ENCODE measurements at regions not wholly inside any gene's neighbourhood (a gene's known extent, or its start where the extent isn't known, plus 50 kb on each side); places are given as distances from the start of the nearest gene placed in this dataset.
"Not testable (repeated sequence)": the region's sequence is repeated elsewhere in the genome, so short reads cannot be mapped to it uniquely, and the experiment has no call there.

- no peaks in the 10 kb centered on the region for H3K9me3 ChIP-seq (ENCODE audit: insufficient read depth, low read length)
- no peaks in the 10 kb centered on the region for H3K27me3 ChIP-seq (ENCODE audit: low read depth, low read length)
- no peaks in the 10 kb centered on the region for H3K36me3 ChIP-seq (replicated peaks; ENCODE audit: low read depth, low read length)
- no peak for TF ChIP-seq EZH2phosphoT487 (IDR thresholded peaks at IDR 0.05; ENCODE audit: low read depth)
- TF ChIP-seq, protein P1, sequence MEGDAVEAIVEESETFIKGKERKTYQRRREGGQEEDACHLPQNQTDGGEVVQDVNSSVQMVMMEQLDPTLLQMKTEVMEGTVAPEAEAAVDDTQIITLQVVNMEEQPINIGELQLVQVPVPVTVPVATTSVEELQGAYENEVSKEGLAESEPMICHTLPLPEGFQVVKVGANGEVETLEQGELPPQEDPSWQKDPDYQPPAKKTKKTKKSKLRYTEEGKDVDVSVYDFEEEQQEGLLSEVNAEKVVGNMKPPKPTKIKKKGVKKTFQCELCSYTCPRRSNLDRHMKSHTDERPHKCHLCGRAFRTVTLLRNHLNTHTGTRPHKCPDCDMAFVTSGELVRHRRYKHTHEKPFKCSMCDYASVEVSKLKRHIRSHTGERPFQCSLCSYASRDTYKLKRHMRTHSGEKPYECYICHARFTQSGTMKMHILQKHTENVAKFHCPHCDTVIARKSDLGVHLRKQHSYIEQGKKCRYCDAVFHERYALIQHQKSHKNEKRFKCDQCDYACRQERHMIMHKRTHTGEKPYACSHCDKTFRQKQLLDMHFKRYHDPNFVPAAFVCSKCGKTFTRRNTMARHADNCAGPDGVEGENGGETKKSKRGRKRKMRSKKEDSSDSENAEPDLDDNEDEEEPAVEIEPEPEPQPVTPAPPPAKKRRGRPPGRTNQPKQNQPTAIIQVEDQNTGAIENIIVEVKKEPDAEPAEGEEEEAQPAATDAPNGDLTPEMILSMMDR (IDR thresholded peaks at IDR 0.05; ENCODE audit: low read depth, low read length), result no peak
- no peaks in the 10 kb centered on the region for H4K20me1 ChIP-seq (ENCODE audit: insufficient read depth, low read length)
- H3K4me2 ChIP-seq (ENCODE audit: low read length), result no peak overlapping the region
- no peak overlapping the region for H3K27ac ChIP-seq (ENCODE audit: low read length)
- no peaks in the 10 kb centered on the region for H3K4me1 ChIP-seq (ENCODE audit: low read length)
- H3K9ac ChIP-seq (ENCODE audit: low read length), result no peak overlapping the region
- no peak overlapping the region for H3K4me3 ChIP-seq (ENCODE audit: low read length)
- no peak overlapping the region for H2AFZ ChIP-seq (ENCODE audit: low read depth, low read length)
- H3K79me2 ChIP-seq (ENCODE audit: low read length), result no peaks in the 10 kb centered on the region
Measured at GRCh38 chr1:60916906-60917305, 165.5 kb upstream of the NFIA start.

DNA sequence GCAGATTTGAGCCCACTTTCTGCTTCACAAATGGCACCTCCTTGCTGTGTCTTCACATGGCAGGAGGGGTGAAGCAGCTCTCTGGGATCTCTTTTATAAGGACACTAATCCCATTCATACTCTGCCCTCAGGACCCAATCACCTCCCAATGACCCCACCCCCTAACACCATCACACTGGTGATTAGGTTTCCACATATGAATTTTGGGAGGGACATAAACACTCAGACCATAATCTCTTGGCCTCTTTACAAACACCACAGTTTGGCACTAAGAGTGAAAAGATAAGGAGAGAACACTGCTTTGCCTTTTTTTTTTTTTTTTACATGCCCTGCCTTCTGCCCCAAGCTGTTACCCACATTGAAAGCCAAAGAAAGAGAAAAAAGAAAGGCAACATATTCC lies 166.2 kb upstream of the NFIA start:
- H4K20me1 ChIP-seq (ENCODE audit: insufficient read depth, low read length), result no peaks in the 10 kb centered on the region
- no peak overlapping the region for H3K4me2 ChIP-seq (ENCODE audit: low read length)
- H3K4me3 ChIP-seq (ENCODE audit: low read length), result no peak overlapping the region
- H3K27ac ChIP-seq (ENCODE audit: low read length), result no peak overlapping the region
- no peaks in the 10 kb centered on the region for H3K36me3 ChIP-seq (replicated peaks; ENCODE audit: low read depth, low read length)
- H3K4me1 ChIP-seq (ENCODE audit: low read length), result no peaks in the 10 kb centered on the region
- H3K9ac ChIP-seq (ENCODE audit: low read length), result no peak overlapping the region
- no peaks in the 10 kb centered on the region for H3K9me3 ChIP-seq (ENCODE audit: insufficient read depth, low read length)
- no peak for TF ChIP-seq EZH2phosphoT487 (IDR thresholded peaks at IDR 0.05; ENCODE audit: low read depth)
- TF ChIP-seq, protein P1 (IDR thresholded peaks at IDR 0.05; ENCODE audit: low read depth, low read length), result no peak
- no peaks in the 10 kb centered on the region for H3K27me3 ChIP-seq (ENCODE audit: low read depth, low read length)
- no peak overlapping the region for H2AFZ ChIP-seq (ENCODE audit: low read depth, low read length)
- H3K79me2 ChIP-seq (ENCODE audit: low read length), result no peaks in the 10 kb centered on the region

GRCh38 chr1:60915441-60915840 lies 166.9 kb upstream of the NFIA start:
- TF ChIP-seq, protein P1 (IDR thresholded peaks at IDR 0.05; ENCODE audit: low read depth, low read length), result no peak
- TF ChIP-seq EZH2phosphoT487 (IDR thresholded peaks at IDR 0.05; ENCODE audit: low read depth), result no peak
- H3K27ac ChIP-seq (ENCODE audit: low read length), result no peak overlapping the region
- no peaks in the 10 kb centered on the region for H3K27me3 ChIP-seq (ENCODE audit: low read depth, low read length)
- H3K36me3 ChIP-seq (replicated peaks; ENCODE audit: low read depth, low read length), result no peaks in the 10 kb centered on the region
- no peaks in the 10 kb centered on the region for H4K20me1 ChIP-seq (ENCODE audit: insufficient read depth, low read length)
- H3K9me3 ChIP-seq (ENCODE audit: insufficient read depth, low read length), result no peaks in the 10 kb centered on the region
- no peak overlapping the region for H2AFZ ChIP-seq (ENCODE audit: low read depth, low read length)
- no peak overlapping the region for H3K4me3 ChIP-seq (ENCODE audit: low read length)
- no peak overlapping the region for H3K9ac ChIP-seq (ENCODE audit: low read length)
- H3K79me2 ChIP-seq (ENCODE audit: low read length), result no peaks in the 10 kb centered on the region
- no peaks in the 10 kb centered on the region for H3K4me1 ChIP-seq (ENCODE audit: low read length)
- H3K4me2 ChIP-seq (ENCODE audit: low read length), result no peak overlapping the region

DNA sequence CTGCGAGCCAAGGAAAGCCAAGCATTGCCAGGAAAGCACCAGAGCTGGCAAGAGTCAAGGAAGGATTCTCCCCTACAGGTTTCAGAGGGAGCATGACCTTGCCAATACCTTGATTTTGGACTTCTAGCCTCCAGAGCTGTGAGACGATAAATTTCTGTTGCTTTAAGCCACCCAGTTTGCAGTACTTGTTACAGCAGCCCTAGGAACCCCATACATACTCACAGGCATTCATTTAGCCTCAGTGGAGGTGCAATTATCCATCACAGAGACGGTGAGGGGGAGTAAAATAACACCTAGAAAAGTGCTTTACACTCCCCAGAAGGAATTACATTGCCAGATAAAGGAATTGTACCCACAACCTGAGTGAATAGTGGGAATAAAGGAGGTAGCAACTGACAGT lies 167.4 kb upstream of the NFIA start:
- Histone ChIP-seq H3K36me3 (replicated peaks; ENCODE audit: low read depth, low read length) (no peaks in the 10 kb centered on the region), H3K79me2 (ENCODE audit: low read length) (no peaks in the 10 kb centered on the region), H3K4me2 (ENCODE audit: low read length) (no peak overlapping the region), H3K9ac (ENCODE audit: low read length) (no peak overlapping the region), H2AFZ (ENCODE audit: low read depth, low read length) (no peak overlapping the region), H3K4me3 (ENCODE audit: low read length) (no peak overlapping the region), H3K27me3 (ENCODE audit: low read depth, low read length) (no peaks in the 10 kb centered on the region), H3K4me1 (ENCODE audit: low read length) (no peaks in the 10 kb centered on the region), H3K27ac (ENCODE audit: low read length) (no peak overlapping the region), H4K20me1 (ENCODE audit: insufficient read depth, low read length) (no peaks in the 10 kb centered on the region), H3K9me3 (ENCODE audit: insufficient read depth, low read length) (no peaks in the 10 kb centered on the region)
- no peak for TF ChIP-seq EZH2phosphoT487 (IDR thresholded peaks at IDR 0.05; ENCODE audit: low read depth)
- TF ChIP-seq, protein P1 (IDR thresholded peaks at IDR 0.05; ENCODE audit: low read depth, low read length), result no peak

- H3K4me3 ChIP-seq (ENCODE audit: low read length); H3K36me3 ChIP-seq (replicated peaks; ENCODE audit: low read depth, low read length); H3K4me1 ChIP-seq (ENCODE audit: low read length); H4K20me1 ChIP-seq (ENCODE audit: insufficient read depth, low read length); H2AFZ ChIP-seq (ENCODE audit: low read depth, low read length); H3K27me3 ChIP-seq (ENCODE audit: low read depth, low read length); H3K4me2 ChIP-seq (ENCODE audit: low read length); H3K79me2 ChIP-seq (ENCODE audit: low read length); H3K27ac ChIP-seq (ENCODE audit: low read length); H3K9me3 ChIP-seq (ENCODE audit: insufficient read depth, low read length); H3K9ac ChIP-seq (ENCODE audit: low read length): not testable (repeated sequence)
Measured at GRCh38 chr1:60913708-60914107, 168.7 kb upstream of the NFIA start.

Measured in OCI-LY3 (cell line).